ENCODE measurements at regions not wholly inside any gene's neighbourhood (a gene's known extent, or its start where the extent isn't known, plus 50 kb on each side); places are given as distances from the start of the nearest gene placed in this dataset.
"Not testable (repeated sequence)": the region's sequence is repeated elsewhere in the genome, so short reads cannot be mapped to it uniquely, and the experiment has no call there.

DNA sequence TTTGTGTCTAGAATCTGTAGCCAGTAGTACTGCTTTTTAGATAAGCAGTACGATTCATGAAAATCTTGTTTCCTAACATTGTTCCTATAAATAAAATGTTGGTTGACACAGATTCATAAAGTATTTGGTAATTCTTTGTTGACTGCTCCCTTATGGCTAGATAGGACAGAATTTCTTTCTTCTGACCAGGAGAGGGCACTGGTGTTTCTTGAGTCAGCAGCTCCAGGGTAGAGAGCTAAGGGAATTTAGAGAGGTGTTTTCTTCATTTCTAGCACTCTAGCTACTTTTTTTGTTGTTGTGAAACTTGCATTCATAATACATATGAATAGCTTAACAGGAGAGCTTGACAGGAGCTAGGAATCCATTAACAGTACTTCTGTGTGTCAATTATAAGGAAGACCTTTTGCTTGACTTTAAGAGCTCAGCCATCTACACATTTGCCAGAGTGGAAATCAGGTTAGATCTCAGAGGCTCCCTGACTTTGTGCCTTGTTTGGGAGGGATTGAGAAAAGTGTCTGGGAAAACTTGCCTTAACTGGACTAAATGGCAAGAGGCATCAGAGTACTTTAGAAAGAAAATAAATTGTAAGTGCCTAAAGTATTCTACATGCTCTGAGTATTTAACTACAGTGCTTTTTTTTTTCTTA is 756.1 kb downstream of the SH3BGRL start:
- no peak for TF ChIP-seq POLR2A (IDR thresholded peaks at IDR 0.05)
- TF ChIP-seq, protein P1, sequence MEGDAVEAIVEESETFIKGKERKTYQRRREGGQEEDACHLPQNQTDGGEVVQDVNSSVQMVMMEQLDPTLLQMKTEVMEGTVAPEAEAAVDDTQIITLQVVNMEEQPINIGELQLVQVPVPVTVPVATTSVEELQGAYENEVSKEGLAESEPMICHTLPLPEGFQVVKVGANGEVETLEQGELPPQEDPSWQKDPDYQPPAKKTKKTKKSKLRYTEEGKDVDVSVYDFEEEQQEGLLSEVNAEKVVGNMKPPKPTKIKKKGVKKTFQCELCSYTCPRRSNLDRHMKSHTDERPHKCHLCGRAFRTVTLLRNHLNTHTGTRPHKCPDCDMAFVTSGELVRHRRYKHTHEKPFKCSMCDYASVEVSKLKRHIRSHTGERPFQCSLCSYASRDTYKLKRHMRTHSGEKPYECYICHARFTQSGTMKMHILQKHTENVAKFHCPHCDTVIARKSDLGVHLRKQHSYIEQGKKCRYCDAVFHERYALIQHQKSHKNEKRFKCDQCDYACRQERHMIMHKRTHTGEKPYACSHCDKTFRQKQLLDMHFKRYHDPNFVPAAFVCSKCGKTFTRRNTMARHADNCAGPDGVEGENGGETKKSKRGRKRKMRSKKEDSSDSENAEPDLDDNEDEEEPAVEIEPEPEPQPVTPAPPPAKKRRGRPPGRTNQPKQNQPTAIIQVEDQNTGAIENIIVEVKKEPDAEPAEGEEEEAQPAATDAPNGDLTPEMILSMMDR (IDR thresholded peaks at IDR 0.05) = peak in 1 of 3 donors; percentile 31

DNA sequence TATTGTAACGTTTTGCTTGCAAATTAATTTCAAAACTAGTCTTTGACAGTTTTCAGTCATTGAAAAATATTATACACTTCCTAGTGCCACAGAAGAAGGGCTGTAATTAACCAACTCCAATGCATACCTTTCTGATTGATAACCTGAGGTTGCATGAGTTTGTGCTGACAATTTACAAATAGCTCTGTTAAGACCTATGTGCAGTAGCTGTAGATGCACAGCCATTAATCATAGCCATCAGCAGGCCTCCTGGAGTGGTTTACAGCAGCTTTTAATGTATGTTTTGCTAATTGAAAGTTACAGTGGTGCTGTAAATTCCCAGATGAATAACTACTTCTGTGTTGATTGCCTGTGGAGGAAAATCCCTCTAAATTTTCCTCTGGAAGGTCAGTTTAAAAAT is 758.1 kb downstream of the SH3BGRL start:
- intact Hi-C loops (cut with DNase I; ENCODE audit: low total_unique reads) = no loop called here
- Histone ChIP-seq H3K27ac (no peak overlapping the region), H3K36me3 (no peaks in the 10 kb centered on the region), H3K4me3 (no peak overlapping the region), H3K4me1 (no peaks in the 10 kb centered on the region), H3K27me3 (peaks cover 0 to 14% of the 10 kb centered on the region in 2 donors), H3K9me3 (no peaks in the 10 kb centered on the region)
- DNase-seq (ENCODE audit: low spot score in 2 of 2) = no peak
- TF ChIP-seq POLR2A (IDR thresholded peaks at IDR 0.05) (no peak), POLR2AphosphoS5 (IDR thresholded peaks at IDR 0.05) (no peak)
- TF ChIP-seq, protein P1 (IDR thresholded peaks at IDR 0.05) = no peak

More for the DNA sequence above, 756.1 kb downstream of the SH3BGRL start:
- no peaks in the 10 kb centered on the region for H3K4me1 ChIP-seq
- H3K36me3 ChIP-seq = no peaks in the 10 kb centered on the region
- peaks cover 0 to 14% of the 10 kb centered on the region in 2 donors for H3K27me3 ChIP-seq
- no peak overlapping the region for H3K27ac ChIP-seq
- DNase-seq (ENCODE audit: low spot score in 2 of 2) = no peak
- H3K9me3 ChIP-seq = no peaks in the 10 kb centered on the region
- intact Hi-C loops (cut with DNase I; ENCODE audit: low total_unique reads) = no loop called here
- H3K4me3 ChIP-seq = no peak overlapping the region

DNA sequence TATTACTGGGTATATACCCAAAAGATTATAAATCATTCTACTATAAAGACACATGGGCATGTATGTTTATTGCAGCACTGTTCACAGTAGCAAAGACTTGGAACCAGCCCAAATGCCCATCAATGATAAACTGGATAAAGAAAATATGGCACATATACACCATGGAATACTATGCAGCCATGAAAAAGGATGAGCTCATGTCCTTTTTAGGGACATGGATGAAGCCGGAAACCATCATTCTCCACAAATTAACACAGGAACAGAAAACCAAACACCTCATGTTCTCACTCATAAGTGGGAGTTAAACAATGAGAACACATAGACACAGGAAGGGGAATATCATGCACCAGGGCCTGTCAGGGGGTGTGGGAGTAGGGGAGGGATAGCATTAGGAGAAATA is 772.5 kb downstream of the SH3BGRL start:
- H3K36me3 ChIP-seq; H3K4me1 ChIP-seq; H3K4me3 ChIP-seq; H3K27me3 ChIP-seq; H3K9me3 ChIP-seq; intact Hi-C loops (cut with DNase I; ENCODE audit: low total_unique reads); DNase-seq (ENCODE audit: low spot score in 2 of 2); H3K27ac ChIP-seq: not testable (repeated sequence)

DNA sequence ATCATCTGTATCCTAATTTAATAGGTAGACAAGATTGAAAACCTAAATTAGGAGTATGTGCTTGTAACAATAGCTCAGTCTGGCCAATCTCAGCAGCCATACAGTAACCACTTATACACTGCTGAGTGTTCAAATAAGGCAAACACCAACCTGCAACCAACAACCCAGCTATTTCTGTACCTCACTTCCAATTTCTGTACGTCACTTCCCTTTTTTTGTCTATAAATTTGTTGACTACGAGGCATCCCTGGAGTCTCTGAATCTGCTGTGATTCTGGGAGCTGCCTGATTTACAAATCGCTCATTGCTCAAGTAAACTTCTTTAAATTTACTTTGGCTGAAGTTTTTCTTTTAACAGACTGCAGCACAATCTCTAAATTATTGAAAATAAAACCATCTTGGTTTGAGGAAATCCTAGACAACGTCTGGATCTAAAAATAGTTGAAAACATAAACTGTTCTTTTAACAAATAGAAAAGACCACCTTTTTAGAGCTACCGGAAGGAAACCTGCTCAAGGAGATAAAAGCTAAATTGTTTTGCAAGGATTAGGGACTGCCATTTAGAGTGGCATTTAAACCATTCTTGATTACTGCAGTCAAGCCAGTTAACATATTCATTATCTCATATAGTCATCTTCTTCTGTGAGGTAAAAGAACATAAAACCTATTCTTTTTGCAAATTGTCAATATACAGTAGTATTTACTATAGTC is 778.1 kb downstream of the SH3BGRL start:
- no peak overlapping the region for H3K27ac ChIP-seq
- intact Hi-C loops (cut with DNase I; ENCODE audit: low total_unique reads) = no loop called here
- DNase-seq (ENCODE audit: low spot score in 2 of 2) = no peak

DNA sequence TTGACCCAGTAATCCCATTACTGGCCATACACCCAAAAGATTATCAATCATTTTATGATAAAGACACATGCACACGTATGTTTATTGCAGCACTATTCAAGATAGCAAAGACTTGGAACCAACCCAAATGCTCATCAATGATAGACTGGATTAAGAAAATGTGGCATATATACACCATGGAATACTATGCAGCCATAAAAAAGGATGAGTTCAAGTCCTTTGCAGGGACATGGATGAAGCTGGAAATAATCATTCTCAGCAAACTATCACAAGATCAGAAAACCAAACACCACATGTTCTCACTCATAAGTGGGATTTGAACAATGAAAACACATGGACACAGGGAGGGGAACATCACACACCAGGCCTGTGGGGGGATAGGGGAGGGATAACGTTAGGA is 785.3 kb downstream of the SH3BGRL start:
- intact Hi-C loops (cut with DNase I; ENCODE audit: low total_unique reads); H3K27ac ChIP-seq; DNase-seq (ENCODE audit: low spot score in 2 of 2); H3K4me1 ChIP-seq; H3K36me3 ChIP-seq; H3K27me3 ChIP-seq; H3K4me3 ChIP-seq: not testable (repeated sequence)
- H3K9me3 ChIP-seq = peaks cover 0 to 12% of the 10 kb centered on the region in 2 donors

More for the DNA sequence above, 778.1 kb downstream of the SH3BGRL start:
- no peak overlapping the region for H3K4me3 ChIP-seq
- H3K27me3 ChIP-seq = peaks cover 0 to 7% of the 10 kb centered on the region in 2 donors
- H3K4me1 ChIP-seq = no peaks in the 10 kb centered on the region
- no peak for TF ChIP-seq POLR2A (IDR thresholded peaks at IDR 0.05)
- no peak for TF ChIP-seq POLR2AphosphoS5 (IDR thresholded peaks at IDR 0.05)
- TF ChIP-seq, protein P1 (IDR thresholded peaks at IDR 0.05) = no peak
- no peaks in the 10 kb centered on the region for H3K9me3 ChIP-seq
- no peaks in the 10 kb centered on the region for H3K36me3 ChIP-seq

DNA sequence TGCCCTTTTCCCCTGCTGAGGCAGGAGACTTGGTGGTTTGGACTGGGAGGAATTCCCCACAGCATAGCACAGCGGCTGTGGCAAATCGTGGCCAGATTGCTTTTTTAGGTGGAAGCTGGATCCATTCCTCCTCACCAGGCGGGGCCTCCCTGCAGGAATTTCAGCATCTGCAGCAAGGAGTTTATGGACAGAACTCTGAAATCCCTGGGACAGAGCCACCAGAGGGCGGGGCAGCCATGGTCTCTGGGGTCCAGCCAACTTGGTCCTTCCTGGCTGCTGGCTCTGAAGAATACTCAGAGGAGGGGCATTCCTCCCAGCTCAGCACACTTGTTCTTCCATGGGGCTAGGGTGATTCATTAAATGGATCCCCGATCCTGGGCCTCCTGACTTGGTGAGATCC is 794.3 kb downstream of the SH3BGRL start:
- Histone ChIP-seq H3K4me3 (no peak overlapping the region), H3K27ac (no peak overlapping the region), H3K4me1 (no peaks in the 10 kb centered on the region), H3K9me3 (peaks cover 10 to 58% of the 10 kb centered on the region in 2 donors), H3K27me3 (no peaks in the 10 kb centered on the region), H3K36me3 (no peaks in the 10 kb centered on the region)
- DNase-seq (ENCODE audit: low spot score in 2 of 2) = no peak
- TF ChIP-seq, protein P1 (IDR thresholded peaks at IDR 0.05) = no peak
- TF ChIP-seq POLR2A (IDR thresholded peaks at IDR 0.05) (no peak), POLR2AphosphoS5 (IDR thresholded peaks at IDR 0.05) (no peak)
- intact Hi-C loops (cut with DNase I; ENCODE audit: low total_unique reads) = no loop called here
